ENCODE measurements at regions not wholly inside any gene's neighbourhood (a gene's known extent, or its start where the extent isn't known, plus 50 kb on each side); places are given as distances from the start of the nearest gene placed in this dataset.
"Not testable (repeated sequence)": the region's sequence is repeated elsewhere in the genome, so short reads cannot be mapped to it uniquely, and the experiment has no call there.

GRCh38 chr15:59896663-59897074 is 107.4 kb upstream of the FOXB1 start:
- no peak for DNase-seq (ENCODE audit: low read depth)

- DNase-seq (ENCODE audit: low read depth): no peak
Observed at GRCh38 chr15:59894835-59895234, 109.3 kb upstream of the FOXB1 start.

GRCh38 chr15:59892985-59893384 is 111.1 kb upstream of the FOXB1 start:
- DNase-seq (ENCODE audit: low read depth): no peak

- not testable (repeated sequence) for DNase-seq (ENCODE audit: low read depth)
Observed at GRCh38 chr15:59887870-59888269, 116.2 kb upstream of the FOXB1 start.

- no peak for DNase-seq (ENCODE audit: low read depth)
Observed at GRCh38 chr15:59887211-59887610, 116.9 kb upstream of the FOXB1 start.

GRCh38 chr15:59886441-59886840 is 117.7 kb upstream of the FOXB1 start:
- DNase-seq (ENCODE audit: low read depth): no peak

GRCh38 chr15:59885832-59886231 is 118.3 kb upstream of the FOXB1 start:
- no peak for DNase-seq (ENCODE audit: low read depth)

GRCh38 chr15:59879506-59880265 is 124.4 kb upstream of the FOXB1 start:
- no peak for DNase-seq (ENCODE audit: low read depth)

- DNase-seq (ENCODE audit: low read depth): no peak
Observed at GRCh38 chr15:59876140-59876539, 128.0 kb upstream of the FOXB1 start.

GRCh38 chr15:59873644-59874272 is 130.4 kb upstream of the FOXB1 start:
- no peak for DNase-seq (ENCODE audit: low read depth)

- no peak for DNase-seq (ENCODE audit: low read depth)
Observed at GRCh38 chr15:59867086-59867855, 136.8 kb upstream of the FOXB1 start.

- DNase-seq (ENCODE audit: low read depth): no peak
Observed at GRCh38 chr15:59866642-59867041, 137.5 kb upstream of the FOXB1 start.

GRCh38 chr15:59862191-59863155 is 141.6 kb upstream of the FOXB1 start:
- no peak for DNase-seq (ENCODE audit: low read depth)

- DNase-seq (ENCODE audit: low read depth): no peak
Observed at GRCh38 chr15:59847968-59848367, 156.1 kb upstream of the FOXB1 start.

- no peak for DNase-seq (ENCODE audit: low read depth)
Observed at GRCh38 chr15:59845942-59846499, 156.9 kb upstream of the BNIP2 start.

GRCh38 chr15:59843609-59844008 is 154.5 kb upstream of the BNIP2 start:
- no peak for DNase-seq (ENCODE audit: low read depth)

- no peak for DNase-seq (ENCODE audit: low read depth)
Observed at GRCh38 chr15:59841036-59841435, 151.9 kb upstream of the BNIP2 start.

- no peak for DNase-seq (ENCODE audit: low read depth)
Observed at GRCh38 chr15:59839906-59840305, 150.8 kb upstream of the BNIP2 start.

- no peak for DNase-seq (ENCODE audit: low read depth)
Observed at GRCh38 chr15:59838900-59839299, 149.8 kb upstream of the BNIP2 start.

- no peak for DNase-seq (ENCODE audit: low read depth)
Observed at GRCh38 chr15:59835776-59836175, 146.7 kb upstream of the BNIP2 start.

- DNase-seq (ENCODE audit: low read depth): no peak
Observed at GRCh38 chr15:59834528-59834927, 145.4 kb upstream of the BNIP2 start.

- DNase-seq (ENCODE audit: low read depth): no peak
Observed at GRCh38 chr15:59833366-59833765, 144.2 kb upstream of the BNIP2 start.

All from stimulated activated CD8-positive, alpha-beta memory T cell treated with anti-CD3 and anti-CD28 coated beads, Interleukin-4, amount 100 ng/mL, for 24 hours (primary cell).